Activated CD4-positive, alpha-beta T cell treated with anti-CD3 and anti-CD28 coated beads, Interleukin-2, amount 10 ng/mL, durations not matched to agents 7 days and 5 days (primary cell): ENCODE measurements at regions not wholly inside any gene's neighbourhood (a gene's known extent, or its start where the extent isn't known, plus 50 kb on each side); places are given as distances from the start of the nearest gene placed in this dataset.
"Not testable (repeated sequence)": the region's sequence is repeated elsewhere in the genome, so short reads cannot be mapped to it uniquely, and the experiment has no call there.

Experiments
- CTCF ChIA-PET: fragments of 350-600 bp; sonication (Branson Sonifier 250); formaldehyde crosslinking; loops from one replicate; lab custom pipeline; 2021; ENCODE audit warnings: antibody characterized with exemption; lab: Charles Lee
- POLR2A ChIA-PET: fragments of 350-600 bp; sonication (Branson Sonifier 250); formaldehyde crosslinking; loops from one replicate; lab custom pipeline; 2021; ENCODE audit warnings: antibody characterized with exemption; lab: Charles Lee
- DNase-seq: peaks from one replicate; pipeline ENCODE4 v3.0.0-alpha.2; 2020
- H3K27ac Mint-ChIP-seq: one replicate; pipeline ENCODE4 v1.8.0; 2021; ENCODE audit warnings: mild to moderate bottlenecking, moderate library complexity, mixed read lengths
- H3K27me3 Mint-ChIP-seq: one replicate; pipeline ENCODE4 v1.8.0; 2021; ENCODE audit warnings: mixed read lengths
- H3K36me3 Mint-ChIP-seq: one replicate; pipeline ENCODE4 v1.8.0; 2021; ENCODE audit warnings: low read depth, mixed read lengths
- H3K4me1 Mint-ChIP-seq: one replicate; pipeline ENCODE4 v1.8.0; 2021; ENCODE audit warnings: mixed read lengths
- H3K4me3 Mint-ChIP-seq: one replicate; pipeline ENCODE4 v1.8.0; 2021; ENCODE audit warnings: mild to moderate bottlenecking, moderate library complexity, mixed read lengths
- H3K9me3 Mint-ChIP-seq: one replicate; pipeline ENCODE4 v1.8.0; 2021; ENCODE audit warnings: mixed read lengths

DNA sequence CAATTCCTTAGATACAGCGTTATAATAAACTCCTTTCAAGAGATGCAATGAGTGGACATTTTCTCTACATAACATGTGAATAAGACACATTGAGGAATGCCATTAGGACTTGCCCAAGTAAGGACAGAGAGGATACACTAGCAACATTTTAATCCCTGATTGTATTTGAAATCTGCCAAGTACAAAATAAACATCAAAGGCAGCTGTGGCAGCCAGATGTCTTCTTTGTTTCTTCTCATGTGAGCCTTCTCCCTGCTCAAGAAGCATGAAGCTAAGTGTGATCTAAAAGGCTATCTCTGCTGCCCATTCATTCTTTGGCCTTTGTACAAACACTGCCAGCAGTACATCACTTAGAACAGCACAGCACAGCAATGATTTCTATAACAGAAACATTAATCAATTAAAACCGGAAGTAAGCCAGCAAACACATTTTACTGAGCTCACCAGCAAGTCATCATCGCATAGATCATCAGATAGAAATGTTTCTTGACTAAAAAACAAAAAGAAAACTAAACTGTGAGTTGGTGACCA lies 364.0 kb downstream of the CNTN6 start:
- CTCF ChIA-PET = no interaction called here
- H3K36me3 Mint-ChIP-seq = no peaks in the 10 kb centered on the region
- H3K27me3 Mint-ChIP-seq = no peaks in the 10 kb centered on the region
- no peaks in the 10 kb centered on the region for H3K4me1 Mint-ChIP-seq
- POLR2A ChIA-PET = no interaction called here
- DNase-seq = no peak
- no peak overlapping the region for H3K27ac Mint-ChIP-seq
- no peak overlapping the region for H3K4me3 Mint-ChIP-seq
- H3K9me3 Mint-ChIP-seq = peaks cover 6% of the 10 kb centered on the region

DNA sequence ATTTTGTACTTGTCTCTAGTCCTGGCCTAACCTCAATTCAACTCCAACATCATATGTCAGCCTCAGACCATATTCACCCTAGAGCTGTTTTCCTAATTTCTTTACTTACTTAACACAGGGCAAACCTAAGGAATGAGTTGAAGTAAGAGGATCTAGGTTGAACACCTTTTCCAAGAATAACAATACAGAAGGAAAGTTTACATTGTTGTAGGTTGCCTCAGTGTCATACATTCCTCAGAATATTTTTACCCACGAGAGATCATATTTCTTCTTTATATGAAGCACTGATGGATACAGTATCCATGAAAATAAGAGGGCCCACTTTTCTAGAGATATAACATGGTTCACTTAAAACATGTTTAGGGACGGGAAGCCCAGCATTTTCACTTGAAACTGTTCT lies 369.5 kb downstream of the CNTN6 start:
- ChIA-PET POLR2A (no interaction called here), CTCF (no interaction called here)
- Mint-ChIP-seq H3K27me3 (no peaks in the 10 kb centered on the region), H3K4me1 (no peaks in the 10 kb centered on the region), H3K9me3 (peaks cover 14% of the 10 kb centered on the region), H3K27ac (no peak overlapping the region), H3K4me3 (no peak overlapping the region), H3K36me3 (no peaks in the 10 kb centered on the region)
- no peak for DNase-seq

DNA sequence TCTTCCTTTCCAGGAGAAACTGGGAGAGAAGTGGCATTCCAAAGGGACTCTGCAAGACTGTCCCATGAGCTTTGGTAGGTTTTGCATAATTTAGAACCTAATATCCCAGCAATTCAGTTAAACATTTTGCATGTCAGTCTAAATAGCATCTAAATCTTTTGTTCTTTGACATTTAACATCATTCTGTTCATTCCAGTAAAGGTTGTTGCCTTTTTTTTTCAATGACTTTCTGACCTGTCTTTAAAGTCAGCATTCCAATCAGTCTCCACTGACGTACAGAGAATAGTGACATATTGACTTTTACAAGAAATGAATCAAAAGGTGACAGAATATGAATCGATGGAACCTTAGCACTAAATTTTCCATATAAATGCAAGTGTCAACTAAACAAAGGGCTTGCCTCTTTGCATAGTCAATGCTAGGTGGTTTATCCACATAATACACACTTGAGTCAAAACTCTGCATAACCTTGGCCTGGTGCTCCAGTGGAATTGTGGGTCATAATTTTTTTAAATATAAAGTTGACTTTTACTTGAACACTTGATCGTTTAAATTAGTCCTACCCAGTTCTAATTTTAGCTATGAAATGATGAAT lies 370.1 kb downstream of the CNTN6 start:
- Mint-ChIP-seq H3K9me3 (peaks cover 14% of the 10 kb centered on the region), H3K27ac (no peak overlapping the region), H3K36me3 (no peaks in the 10 kb centered on the region), H3K4me3 (no peak overlapping the region), H3K27me3 (no peaks in the 10 kb centered on the region), H3K4me1 (no peaks in the 10 kb centered on the region)
- no peak for DNase-seq
- POLR2A ChIA-PET = no interaction called here
- CTCF ChIA-PET = no interaction called here

DNA sequence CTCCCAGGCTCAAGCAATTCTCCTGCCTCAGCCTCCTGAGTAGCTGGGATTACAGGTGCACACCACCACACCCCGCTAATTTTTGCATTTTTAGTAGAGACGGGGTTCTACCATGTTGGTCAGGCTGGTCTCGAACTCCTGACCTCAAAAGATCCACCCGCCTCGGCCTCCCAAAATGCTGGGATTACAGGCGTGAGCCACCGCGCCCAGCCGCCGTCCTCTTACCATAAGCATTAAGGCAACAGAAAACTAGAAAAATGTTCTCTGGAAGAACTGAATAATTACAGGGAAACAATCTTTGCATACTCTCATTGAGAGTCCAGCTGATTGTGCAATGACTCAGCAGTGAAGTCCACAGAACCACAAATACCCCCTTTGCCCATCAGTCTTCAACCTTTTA lies 372.3 kb downstream of the CNTN6 start:
- POLR2A ChIA-PET, H3K27ac Mint-ChIP-seq, H3K36me3 Mint-ChIP-seq, DNase-seq, H3K4me1 Mint-ChIP-seq, H3K4me3 Mint-ChIP-seq, H3K27me3 Mint-ChIP-seq: not testable (repeated sequence)
- CTCF ChIA-PET = interaction anchor here (0.5 kb wide), 1 partner anchor 1511 kb away, joined by 3 read pairs; no protein-coding TSS in a partner anchor
- H3K9me3 Mint-ChIP-seq = peaks cover 12% of the 10 kb centered on the region

DNA sequence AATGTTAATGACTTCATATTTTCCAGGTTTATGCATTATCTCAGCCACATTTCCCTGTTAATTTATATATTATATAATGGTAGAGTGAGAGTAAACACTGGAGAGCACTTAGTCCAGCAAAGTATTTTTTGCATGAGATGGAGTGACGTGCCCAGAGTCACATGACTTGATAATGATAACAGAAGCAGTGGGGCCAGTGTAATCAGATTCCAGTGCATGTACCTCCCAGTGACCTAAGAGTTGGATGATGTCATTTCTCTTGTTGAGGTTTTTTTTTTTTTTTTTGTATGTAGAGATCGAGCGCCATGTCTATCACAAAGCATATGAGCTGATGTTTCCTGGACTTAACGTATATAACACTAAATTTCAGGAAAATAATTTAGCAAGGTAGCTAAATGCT lies 375.3 kb downstream of the CNTN6 start:
- ChIA-PET POLR2A (interaction anchor here (0.6 kb wide), 1 partner anchor 84 kb away, joined by 5 read pairs; no protein-coding TSS in a partner anchor), CTCF (interaction anchor here (0.6 kb wide), 1 partner anchor 610 kb away, joined by 5 read pairs; no protein-coding TSS in a partner anchor)
- Mint-ChIP-seq H3K36me3 (no peaks in the 10 kb centered on the region), H3K27ac (no peak overlapping the region), H3K4me3 (no peak overlapping the region), H3K27me3 (no peaks in the 10 kb centered on the region), H3K9me3 (peaks cover 10% of the 10 kb centered on the region), H3K4me1 (no peaks in the 10 kb centered on the region)
- DNase-seq = no peak

DNA sequence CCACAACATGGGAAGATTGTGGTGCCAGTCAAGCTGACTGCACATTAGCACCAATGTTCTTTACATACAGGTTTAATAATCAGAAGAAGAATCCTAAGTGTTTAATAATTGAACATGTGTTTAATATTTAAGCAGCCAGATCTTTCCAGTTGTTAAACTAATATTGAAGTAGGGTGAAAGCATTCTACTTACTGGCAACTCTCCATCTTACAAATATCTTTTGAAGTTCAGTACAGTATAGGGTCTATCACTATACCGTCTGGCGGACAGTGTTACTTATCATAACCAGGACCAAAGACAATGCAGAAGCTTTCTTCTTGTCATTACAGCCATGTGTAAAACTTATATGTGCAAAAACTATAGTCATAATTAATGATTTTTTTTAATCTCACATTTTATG lies 376.4 kb downstream of the CNTN6 start:
- H3K4me3 Mint-ChIP-seq = no peak overlapping the region
- no peak for DNase-seq
- no peaks in the 10 kb centered on the region for H3K27me3 Mint-ChIP-seq
- ChIA-PET POLR2A (no interaction called here), CTCF (no interaction called here)
- no peaks in the 10 kb centered on the region for H3K36me3 Mint-ChIP-seq
- H3K4me1 Mint-ChIP-seq = no peaks in the 10 kb centered on the region
- peaks cover 10% of the 10 kb centered on the region for H3K9me3 Mint-ChIP-seq
- H3K27ac Mint-ChIP-seq = no peak overlapping the region

DNA sequence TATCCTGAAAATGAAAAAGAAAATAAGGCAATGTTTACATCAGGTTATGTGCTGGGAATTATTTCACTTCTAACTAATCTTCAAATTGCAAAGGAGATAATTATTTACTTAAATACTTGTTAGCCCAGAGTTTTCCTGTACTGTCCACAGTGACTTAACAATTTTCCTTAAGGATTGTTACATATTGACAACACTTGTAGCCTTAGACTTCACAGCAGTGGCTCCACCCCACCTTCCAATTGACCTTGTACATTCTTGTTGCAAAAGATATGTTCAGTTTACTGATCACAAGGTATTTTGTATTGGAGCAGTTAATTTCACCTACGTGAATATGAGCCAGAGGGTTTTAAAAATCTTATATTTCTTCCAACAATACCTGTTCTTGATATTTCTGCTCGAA lies 376.9 kb downstream of the CNTN6 start:
- peaks cover 10% of the 10 kb centered on the region for H3K9me3 Mint-ChIP-seq
- H3K27ac Mint-ChIP-seq = no peak overlapping the region
- ChIA-PET POLR2A (no interaction called here), CTCF (no interaction called here)
- H3K4me1 Mint-ChIP-seq = no peaks in the 10 kb centered on the region
- H3K36me3 Mint-ChIP-seq = no peaks in the 10 kb centered on the region
- DNase-seq = no peak
- H3K27me3 Mint-ChIP-seq = no peaks in the 10 kb centered on the region
- H3K4me3 Mint-ChIP-seq = no peak overlapping the region

DNA sequence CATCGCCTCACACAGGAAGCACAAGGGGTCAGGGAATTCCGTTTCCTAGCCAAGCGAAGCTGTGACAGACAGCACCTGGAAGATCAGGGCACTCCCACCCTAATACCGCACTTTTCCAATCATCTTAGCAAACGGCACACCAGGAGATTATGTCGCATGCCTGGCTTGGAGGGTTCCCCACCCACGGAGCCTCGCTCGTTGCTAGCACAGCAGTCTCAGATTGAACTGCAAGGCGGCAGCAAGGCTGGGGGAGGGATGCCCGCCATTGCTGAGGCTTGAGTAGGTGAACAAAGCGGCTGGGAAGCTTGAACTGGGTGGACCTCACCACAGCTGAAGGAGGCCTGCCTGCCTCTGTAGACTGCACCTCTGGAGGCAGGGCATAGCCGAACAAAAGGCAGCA lies 384.8 kb downstream of the CNTN6 start:
- no peak for DNase-seq
- Mint-ChIP-seq H3K9me3 (peaks cover 5% of the 10 kb centered on the region), H3K4me1 (no peaks in the 10 kb centered on the region), H3K4me3 (no peak overlapping the region), H3K36me3 (no peaks in the 10 kb centered on the region), H3K27ac (no peak overlapping the region), H3K27me3 (no peaks in the 10 kb centered on the region)
- ChIA-PET CTCF (no interaction called here), POLR2A (no interaction called here)

DNA sequence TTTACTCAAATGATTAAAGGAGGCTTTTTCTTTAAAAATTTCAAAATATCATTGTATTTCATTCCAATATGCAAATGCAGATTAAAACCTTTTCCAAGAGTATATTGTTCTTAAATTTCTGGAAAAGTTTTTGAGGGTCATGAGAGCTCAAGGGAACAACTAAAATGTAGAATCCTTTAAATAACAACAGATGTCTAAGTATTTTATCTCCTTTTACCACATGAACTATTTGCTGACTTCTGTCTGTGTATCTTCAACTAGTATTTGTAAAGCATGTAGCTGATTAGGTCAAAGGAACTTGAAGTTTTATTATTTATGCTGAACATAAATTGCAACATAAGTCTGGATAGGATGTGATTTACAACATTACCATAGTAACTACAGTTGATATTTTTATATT lies 402.6 kb downstream of the CNTN6 start:
- CTCF ChIA-PET = no interaction called here

DNA sequence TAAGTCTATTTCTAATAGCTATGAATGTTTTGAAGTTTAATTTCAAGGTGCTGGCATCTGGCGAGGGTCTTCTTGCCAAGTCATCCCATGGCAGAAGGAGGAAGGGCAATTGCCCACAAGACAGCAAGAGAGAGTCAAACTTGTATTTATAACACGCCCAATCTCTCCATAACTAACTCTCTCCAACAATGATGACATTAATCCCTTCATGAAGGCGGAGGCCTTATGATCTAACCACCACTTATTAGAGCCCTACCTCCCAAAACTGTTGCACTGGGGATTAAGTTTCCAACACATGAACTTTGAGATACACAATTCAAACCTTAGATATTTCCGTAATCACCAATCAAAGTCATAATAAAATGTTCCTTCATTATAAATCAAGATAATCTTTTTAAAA lies 406.9 kb downstream of the CNTN6 start:
- ChIA-PET POLR2A (no interaction called here), CTCF (no interaction called here)
- DNase-seq = no peak
- H3K27me3 Mint-ChIP-seq = no peaks in the 10 kb centered on the region
- no peaks in the 10 kb centered on the region for H3K9me3 Mint-ChIP-seq
- H3K36me3 Mint-ChIP-seq = no peaks in the 10 kb centered on the region
- no peak overlapping the region for H3K27ac Mint-ChIP-seq
- H3K4me3 Mint-ChIP-seq = no peak overlapping the region
- no peaks in the 10 kb centered on the region for H3K4me1 Mint-ChIP-seq

More for the DNA sequence above, 402.6 kb downstream of the CNTN6 start:
- no peaks in the 10 kb centered on the region for H3K9me3 Mint-ChIP-seq
- POLR2A ChIA-PET = no interaction called here
- H3K4me3 Mint-ChIP-seq = no peak overlapping the region
- H3K27me3 Mint-ChIP-seq = no peaks in the 10 kb centered on the region
- no peak for DNase-seq
- no peaks in the 10 kb centered on the region for H3K4me1 Mint-ChIP-seq
- no peak overlapping the region for H3K27ac Mint-ChIP-seq
- no peaks in the 10 kb centered on the region for H3K36me3 Mint-ChIP-seq

DNA sequence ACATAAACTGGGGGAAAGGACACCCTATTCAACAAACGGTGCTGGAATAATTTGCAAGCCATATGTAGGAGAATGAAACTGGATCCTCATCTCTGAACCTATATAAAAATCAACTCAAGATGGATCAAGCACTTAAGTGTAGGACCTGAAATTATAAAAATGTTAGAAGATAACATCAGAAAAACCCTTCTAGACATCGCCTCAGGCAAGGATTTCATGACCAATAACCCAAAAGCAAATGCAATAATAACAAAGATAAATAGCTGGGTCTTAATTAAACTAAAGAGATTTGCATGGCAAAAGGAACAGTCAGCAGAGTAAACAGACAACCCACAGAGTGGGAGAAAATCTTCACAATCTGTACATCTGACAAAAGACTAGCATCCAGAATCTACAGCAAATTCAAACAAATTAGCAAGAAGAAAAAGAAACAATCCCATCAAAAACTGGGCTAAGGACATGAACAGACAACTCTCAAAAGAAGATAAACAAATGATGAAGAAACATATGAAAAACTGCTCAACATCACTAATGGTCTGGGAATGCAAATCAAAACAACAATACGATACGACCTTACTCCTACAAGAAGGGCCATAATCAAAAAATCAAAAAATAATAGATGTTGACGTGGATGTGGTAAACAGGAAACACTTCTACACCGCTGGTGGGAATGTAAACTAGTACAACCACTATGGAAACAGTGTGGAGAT lies 408.7 kb downstream of the CNTN6 start:
- Mint-ChIP-seq H3K4me3 (no peak overlapping the region), H3K9me3 (no peaks in the 10 kb centered on the region), H3K27ac (no peak overlapping the region), H3K4me1 (no peaks in the 10 kb centered on the region), H3K27me3 (no peaks in the 10 kb centered on the region), H3K36me3 (no peaks in the 10 kb centered on the region)
- POLR2A ChIA-PET = no interaction called here
- DNase-seq = no peak
- CTCF ChIA-PET = no interaction called here

DNA sequence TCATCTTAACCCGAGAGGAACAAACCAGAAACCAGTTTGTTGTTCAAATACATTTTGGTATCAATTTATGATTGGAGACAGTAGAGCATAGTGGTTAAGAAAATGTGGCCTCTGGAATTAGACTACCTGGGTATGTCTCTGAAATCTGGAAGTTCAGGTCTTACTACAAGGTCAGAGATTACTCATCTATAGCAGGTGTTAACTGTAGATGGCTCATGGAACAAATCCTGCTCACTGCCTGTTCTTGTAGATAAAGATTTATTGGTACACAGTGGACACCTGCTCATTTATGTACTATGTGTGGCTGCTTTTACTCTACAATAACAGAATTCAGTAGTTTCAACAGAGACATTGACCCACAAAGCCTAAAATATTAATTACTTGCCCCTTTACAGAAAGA lies 413.3 kb downstream of the CNTN6 start:
- no peak for DNase-seq
- H3K9me3 Mint-ChIP-seq = peaks cover 5% of the 10 kb centered on the region
- ChIA-PET POLR2A (no interaction called here), CTCF (no interaction called here)
- H3K36me3 Mint-ChIP-seq = no peaks in the 10 kb centered on the region
- H3K4me1 Mint-ChIP-seq = no peaks in the 10 kb centered on the region
- H3K27me3 Mint-ChIP-seq = no peaks in the 10 kb centered on the region
- no peak overlapping the region for H3K4me3 Mint-ChIP-seq
- no peak overlapping the region for H3K27ac Mint-ChIP-seq

DNA sequence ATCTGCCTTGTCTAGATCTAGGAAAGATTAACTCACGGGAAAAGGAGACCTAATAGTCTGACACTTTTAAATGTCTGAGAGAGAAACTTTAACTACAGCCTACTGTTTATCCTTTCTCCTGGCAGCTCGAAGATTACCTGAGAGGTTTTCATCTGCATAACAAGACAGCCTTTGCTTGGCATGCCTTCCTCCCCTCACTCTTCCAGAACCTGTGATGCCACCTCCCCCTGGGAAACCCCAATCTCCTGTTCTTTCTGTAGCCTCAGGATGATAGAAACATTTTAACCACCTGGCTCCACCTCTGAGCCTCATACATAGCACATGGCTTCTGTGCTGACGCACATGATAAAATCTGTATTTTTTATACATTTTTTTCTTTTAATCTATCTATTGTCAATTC lies 420.8 kb downstream of the CNTN6 start:
- H3K4me3 Mint-ChIP-seq = no peak overlapping the region
- no peaks in the 10 kb centered on the region for H3K4me1 Mint-ChIP-seq
- ChIA-PET CTCF (no interaction called here), POLR2A (no interaction called here)
- no peaks in the 10 kb centered on the region for H3K36me3 Mint-ChIP-seq
- no peaks in the 10 kb centered on the region for H3K27me3 Mint-ChIP-seq
- DNase-seq = no peak
- H3K9me3 Mint-ChIP-seq = peaks cover 7% of the 10 kb centered on the region
- no peak overlapping the region for H3K27ac Mint-ChIP-seq
